Ovary (tissue), 1 donor: ENCODE measurements at regions not wholly inside any gene's neighbourhood (a gene's known extent, or its start where the extent isn't known, plus 50 kb on each side); places are given as distances from the start of the nearest gene placed in this dataset.

Experiments used
- EP300 ChIP-seq: sonication (generic); formaldehyde crosslinking; IDR thresholded peaks from one replicate; pipeline ENCODE4 v1.6.1; 2017; ENCODE audit warnings: antibody characterized with exemption
- POLR2A ChIP-seq: fragments of 450-650 bp; IDR thresholded peaks from one replicate; pipeline ENCODE4 v1.6.1; 2017; ENCODE audit warnings: antibody characterized with exemption, mild to moderate bottlenecking, moderate library complexity

GRCh38 chr5:145242551-145242950, 592.6 kb downstream of the PRELID2 start:
- no peak for TF ChIP-seq POLR2A
- TF ChIP-seq EP300: no peak
